ENCODE measurements at regions not wholly inside any gene's neighbourhood (a gene's known extent, or its start where the extent isn't known, plus 50 kb on each side); places are given as distances from the start of the nearest gene placed in this dataset.

DNA sequence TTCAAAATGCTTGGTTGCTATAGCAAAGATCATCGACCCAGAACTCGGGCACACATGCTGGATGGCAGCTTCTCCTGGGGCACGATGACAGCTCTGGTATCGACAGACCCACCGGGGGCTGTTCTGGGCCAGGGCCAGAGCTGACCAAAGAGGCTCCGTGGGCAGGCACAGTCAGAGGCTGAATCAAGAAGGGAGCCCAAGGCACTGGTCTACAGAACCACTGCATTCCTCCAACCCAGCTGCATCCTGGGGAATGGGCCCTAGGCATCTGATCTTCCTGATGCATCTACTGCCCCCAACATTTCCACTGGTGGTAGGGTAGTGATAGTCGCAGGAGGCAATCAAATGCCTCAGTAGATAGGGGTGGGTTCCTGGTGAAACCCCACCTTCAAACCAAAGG is 470.3 kb downstream of the TBC1D22A start:
- in situ Hi-C loops (cut with HindIII; ENCODE audit: extremely low pct_ligation_motif_present, low pct_unique_long_range_greater_than_20kb): no loop called here
- H3K4me3 ChIP-seq (replicated peaks in 1 of 3; ENCODE audit: insufficient read depth in 1 of 3, low read depth in 2 of 3, low read length in 3 of 3): no peak overlapping the region
- TF ChIP-seq, protein P1, sequence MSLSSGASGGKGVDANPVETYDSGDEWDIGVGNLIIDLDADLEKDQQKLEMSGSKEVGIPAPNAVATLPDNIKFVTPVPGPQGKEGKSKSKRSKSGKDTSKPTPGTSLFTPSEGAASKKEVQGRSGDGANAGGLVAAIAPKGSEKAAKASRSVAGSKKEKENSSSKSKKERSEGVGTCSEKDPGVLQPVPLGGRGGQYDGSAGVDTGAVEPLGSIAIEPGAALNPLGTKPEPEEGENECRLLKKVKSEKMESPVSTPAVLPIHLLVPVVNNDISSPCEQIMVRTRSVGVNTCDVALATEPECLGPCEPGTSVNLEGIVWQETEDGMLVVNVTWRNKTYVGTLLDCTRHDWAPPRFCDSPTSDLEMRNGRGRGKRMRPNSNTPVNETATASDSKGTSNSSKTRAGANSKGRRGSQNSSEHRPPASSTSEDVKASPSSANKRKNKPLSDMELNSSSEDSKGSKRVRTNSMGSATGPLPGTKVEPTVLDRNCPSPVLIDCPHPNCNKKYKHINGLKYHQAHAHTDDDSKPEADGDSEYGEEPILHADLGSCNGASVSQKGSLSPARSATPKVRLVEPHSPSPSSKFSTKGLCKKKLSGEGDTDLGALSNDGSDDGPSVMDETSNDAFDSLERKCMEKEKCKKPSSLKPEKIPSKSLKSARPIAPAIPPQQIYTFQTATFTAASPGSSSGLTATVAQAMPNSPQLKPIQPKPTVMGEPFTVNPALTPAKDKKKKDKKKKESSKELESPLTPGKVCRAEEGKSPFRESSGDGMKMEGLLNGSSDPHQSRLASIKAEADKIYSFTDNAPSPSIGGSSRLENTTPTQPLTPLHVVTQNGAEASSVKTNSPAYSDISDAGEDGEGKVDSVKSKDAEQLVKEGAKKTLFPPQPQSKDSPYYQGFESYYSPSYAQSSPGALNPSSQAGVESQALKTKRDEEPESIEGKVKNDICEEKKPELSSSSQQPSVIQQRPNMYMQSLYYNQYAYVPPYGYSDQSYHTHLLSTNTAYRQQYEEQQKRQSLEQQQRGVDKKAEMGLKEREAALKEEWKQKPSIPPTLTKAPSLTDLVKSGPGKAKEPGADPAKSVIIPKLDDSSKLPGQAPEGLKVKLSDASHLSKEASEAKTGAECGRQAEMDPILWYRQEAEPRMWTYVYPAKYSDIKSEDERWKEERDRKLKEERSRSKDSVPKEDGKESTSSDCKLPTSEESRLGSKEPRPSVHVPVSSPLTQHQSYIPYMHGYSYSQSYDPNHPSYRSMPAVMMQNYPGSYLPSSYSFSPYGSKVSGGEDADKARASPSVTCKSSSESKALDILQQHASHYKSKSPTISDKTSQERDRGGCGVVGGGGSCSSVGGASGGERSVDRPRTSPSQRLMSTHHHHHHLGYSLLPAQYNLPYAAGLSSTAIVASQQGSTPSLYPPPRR (CRISPR knock-in tag; IDR thresholded peaks at IDR 0.05; ENCODE audit: borderline replicate concordance): no peak
- TF ChIP-seq ZNF225 (CRISPR knock-in tag; IDR thresholded peaks at IDR 0.05) (no peak), ZNF747 (CRISPR knock-in tag; IDR thresholded peaks at IDR 0.05; ENCODE audit: borderline replicate concordance) (no peak), ZZZ3 (CRISPR knock-in tag; IDR thresholded peaks at IDR 0.05; ENCODE audit: borderline replicate concordance) (no peak), ZNF234 (CRISPR knock-in tag; conservative IDR thresholded peaks at IDR 0.05) (no peak), PCBP1 (IDR thresholded peaks at IDR 0.05; ENCODE audit: borderline replicate concordance, low read depth, low read length) (no peak)
- FAIRE-seq: no peak
- intact Hi-C loops (cut with micrococcal nuclease; ENCODE audit: unreplicated experiment): no loop called here
- DNase-seq (ENCODE audit: low spot score): no peak
- 25% methylated on average over 6 of the region's 7 CpGs for WGBS (ENCODE audit: low lambda C conversion rate)
- no peak overlapping the region for H2AFZ ChIP-seq (ENCODE audit: low read length)
- no peak overlapping the region for H3K27ac ChIP-seq (ENCODE audit: extremely low read length, insufficient read depth, low read length)
- H3K79me2 ChIP-seq (ENCODE audit: insufficient read depth, low read length): no peaks in the 10 kb centered on the region
- POLR2A ChIA-PET: no interaction called here
- H3K27me3 ChIP-seq (ENCODE audit: control insufficient read depth in 1 of 2, insufficient read depth in 2 of 2, low read length in 2 of 2): 0 out of 5 replicates have a peak, but pooled peaks cover 0 to 1% of the 10 kb centered on the region in 2 experiments
- CTCF ChIA-PET (ENCODE audit: low intra/inter-chr PET ratio, low total read pairs): no interaction called here
- H3K9me3 ChIP-seq (ENCODE audit: low read length): peaks cover 7% of the 10 kb centered on the region
- ATAC-seq: no peak
- BruUV-seq (replicated peaks): no TSS peak
- no peak overlapping the region for H3K9ac ChIP-seq (ENCODE audit: insufficient read depth, low read depth, low read length)
- no peaks in the 10 kb centered on the region for H4K20me1 ChIP-seq (ENCODE audit: insufficient read depth, low read length)
- no peaks in the 10 kb centered on the region for H3K4me1 ChIP-seq (ENCODE audit: insufficient read depth, low read length)
- H3K4me2 ChIP-seq (ENCODE audit: low read depth, low read length): no peak overlapping the region
- H3K36me3 ChIP-seq (replicated peaks in 1 of 2; ENCODE audit: control insufficient read depth in 1 of 2, insufficient read depth in 2 of 2, low read length in 2 of 2): no peaks in the 10 kb centered on the region

Measured in HepG2 (cell line).